ENCODE measurements at regions not wholly inside any gene's neighbourhood (a gene's known extent, or its start where the extent isn't known, plus 50 kb on each side); places are given as distances from the start of the nearest gene placed in this dataset.

DNA sequence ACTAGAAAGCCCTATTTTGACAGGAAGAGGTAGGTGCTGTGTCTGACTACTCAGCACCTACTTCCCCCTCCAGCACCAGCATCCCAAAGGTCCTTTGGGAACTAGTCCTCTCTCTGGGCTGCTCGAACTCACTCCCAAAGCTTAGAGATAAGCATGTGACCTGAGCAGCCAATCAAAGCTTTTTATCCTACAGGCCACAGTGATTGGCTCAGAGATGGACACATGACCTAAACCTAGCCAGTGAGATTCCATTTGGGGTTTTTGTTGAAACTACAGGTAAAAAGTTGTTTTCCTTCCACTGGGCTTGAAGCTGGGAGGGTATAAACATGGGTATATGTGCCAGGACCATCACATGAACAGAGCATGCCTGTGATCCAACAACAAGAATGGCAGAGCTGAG is 186.5 kb upstream of the PPP2R3A start:
- Mint-ChIP-seq H3K27ac (ENCODE audit: unreplicated experiment) (no peak overlapping the region), H3K27me3 (ENCODE audit: insufficient read depth, unreplicated experiment) (peaks cover 6% of the 10 kb centered on the region), H3K4me1 (ENCODE audit: low read depth, unreplicated experiment) (no peaks in the 10 kb centered on the region), H3K9me3 (ENCODE audit: unreplicated experiment) (no peaks in the 10 kb centered on the region), H3K4me3 (ENCODE audit: unreplicated experiment) (no peak overlapping the region), H3K36me3 (ENCODE audit: insufficient read depth, unreplicated experiment) (no peaks in the 10 kb centered on the region)
- Histone ChIP-seq H3K27me3 (replicated peaks; ENCODE audit: control insufficient read depth, insufficient read depth, low read length) (no peaks in the 10 kb centered on the region; the same call in 1 of the 2 replicates), H3K36me3 (ENCODE audit: control insufficient read depth, insufficient read depth, low read length) (no peaks in the 10 kb centered on the region), H3K4me3 (ENCODE audit: low read depth, low read length) (no peak overlapping the region), H3K4me1 (no peaks in the 10 kb centered on the region), H3K9me3 (no peaks in the 10 kb centered on the region)
- BruUV-seq (replicated peaks) = no TSS peak
- intact Hi-C loops (cut with micrococcal nuclease; ENCODE audit: unreplicated experiment) = no loop called here
- CTCF ChIA-PET = no interaction called here
- no peak for DNase-seq
- TF ChIP-seq, protein P1, sequence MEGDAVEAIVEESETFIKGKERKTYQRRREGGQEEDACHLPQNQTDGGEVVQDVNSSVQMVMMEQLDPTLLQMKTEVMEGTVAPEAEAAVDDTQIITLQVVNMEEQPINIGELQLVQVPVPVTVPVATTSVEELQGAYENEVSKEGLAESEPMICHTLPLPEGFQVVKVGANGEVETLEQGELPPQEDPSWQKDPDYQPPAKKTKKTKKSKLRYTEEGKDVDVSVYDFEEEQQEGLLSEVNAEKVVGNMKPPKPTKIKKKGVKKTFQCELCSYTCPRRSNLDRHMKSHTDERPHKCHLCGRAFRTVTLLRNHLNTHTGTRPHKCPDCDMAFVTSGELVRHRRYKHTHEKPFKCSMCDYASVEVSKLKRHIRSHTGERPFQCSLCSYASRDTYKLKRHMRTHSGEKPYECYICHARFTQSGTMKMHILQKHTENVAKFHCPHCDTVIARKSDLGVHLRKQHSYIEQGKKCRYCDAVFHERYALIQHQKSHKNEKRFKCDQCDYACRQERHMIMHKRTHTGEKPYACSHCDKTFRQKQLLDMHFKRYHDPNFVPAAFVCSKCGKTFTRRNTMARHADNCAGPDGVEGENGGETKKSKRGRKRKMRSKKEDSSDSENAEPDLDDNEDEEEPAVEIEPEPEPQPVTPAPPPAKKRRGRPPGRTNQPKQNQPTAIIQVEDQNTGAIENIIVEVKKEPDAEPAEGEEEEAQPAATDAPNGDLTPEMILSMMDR (IDR thresholded peaks at IDR 0.05; ENCODE audit: insufficient read depth in 1 of 2, low read depth in 1 of 2, low read length in 1 of 2, severe bottlenecking in 1 of 2, unreplicated experiment in 1 of 2) = no peak
- POLR2A ChIA-PET = no interaction called here

DNA sequence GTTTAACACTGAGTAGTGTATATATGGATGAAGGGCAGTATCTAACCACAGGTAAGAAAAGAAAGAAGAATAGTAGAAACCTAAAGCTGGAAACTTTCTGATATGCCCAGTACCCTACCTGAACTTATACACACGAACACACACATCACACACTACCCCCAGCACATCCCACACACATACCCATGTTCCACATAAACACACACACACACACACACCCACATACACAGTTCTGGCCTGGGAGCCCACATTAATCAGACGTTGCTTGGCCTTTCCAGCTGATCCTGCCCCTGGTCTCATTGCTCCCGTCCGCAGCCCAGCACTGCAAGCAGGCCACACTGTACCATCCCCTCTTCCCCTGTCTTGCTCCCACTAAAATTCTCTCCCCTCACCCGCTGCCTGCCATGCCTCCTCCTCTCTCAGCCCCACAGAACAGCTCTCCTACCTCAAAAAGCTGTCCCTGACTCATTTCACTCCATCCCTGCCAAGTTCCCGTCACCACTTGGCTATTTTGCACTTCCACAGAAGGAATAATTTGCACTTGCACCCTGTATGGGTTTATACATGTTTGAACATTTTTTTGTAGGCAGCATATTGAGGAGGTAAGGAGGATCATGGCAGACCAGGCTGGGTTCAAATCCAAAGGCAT is 185.8 kb upstream of the PPP2R3A start:
- H3K4me1 ChIP-seq = no peaks in the 10 kb centered on the region
- Mint-ChIP-seq H3K27ac (ENCODE audit: unreplicated experiment) (no peak overlapping the region), H3K36me3 (ENCODE audit: insufficient read depth, unreplicated experiment) (no peaks in the 10 kb centered on the region), H3K4me1 (ENCODE audit: low read depth, unreplicated experiment) (no peaks in the 10 kb centered on the region), H3K27me3 (ENCODE audit: insufficient read depth, unreplicated experiment) (peaks cover 7% of the 10 kb centered on the region), H3K4me3 (ENCODE audit: unreplicated experiment) (no peak overlapping the region), H3K9me3 (ENCODE audit: unreplicated experiment) (no peaks in the 10 kb centered on the region)
- CTCF ChIA-PET = no interaction called here
- no peaks in the 10 kb centered on the region for H3K9me3 ChIP-seq
- intact Hi-C loops (cut with micrococcal nuclease; ENCODE audit: unreplicated experiment) = no loop called here
- no peak for DNase-seq
- no peaks in the 10 kb centered on the region; the same call in 1 of the 2 replicates for H3K27me3 ChIP-seq (replicated peaks; ENCODE audit: control insufficient read depth, insufficient read depth, low read length)
- TF ChIP-seq, protein P1 (IDR thresholded peaks at IDR 0.05; ENCODE audit: insufficient read depth in 1 of 2, low read depth in 1 of 2, low read length in 1 of 2, severe bottlenecking in 1 of 2, unreplicated experiment in 1 of 2) = no peak
- BruUV-seq (replicated peaks) = no TSS peak
- POLR2A ChIA-PET = no interaction called here
- no peak overlapping the region for H3K4me3 ChIP-seq (ENCODE audit: low read depth, low read length)
- no peaks in the 10 kb centered on the region for H3K36me3 ChIP-seq (ENCODE audit: control insufficient read depth, insufficient read depth, low read length)

DNA sequence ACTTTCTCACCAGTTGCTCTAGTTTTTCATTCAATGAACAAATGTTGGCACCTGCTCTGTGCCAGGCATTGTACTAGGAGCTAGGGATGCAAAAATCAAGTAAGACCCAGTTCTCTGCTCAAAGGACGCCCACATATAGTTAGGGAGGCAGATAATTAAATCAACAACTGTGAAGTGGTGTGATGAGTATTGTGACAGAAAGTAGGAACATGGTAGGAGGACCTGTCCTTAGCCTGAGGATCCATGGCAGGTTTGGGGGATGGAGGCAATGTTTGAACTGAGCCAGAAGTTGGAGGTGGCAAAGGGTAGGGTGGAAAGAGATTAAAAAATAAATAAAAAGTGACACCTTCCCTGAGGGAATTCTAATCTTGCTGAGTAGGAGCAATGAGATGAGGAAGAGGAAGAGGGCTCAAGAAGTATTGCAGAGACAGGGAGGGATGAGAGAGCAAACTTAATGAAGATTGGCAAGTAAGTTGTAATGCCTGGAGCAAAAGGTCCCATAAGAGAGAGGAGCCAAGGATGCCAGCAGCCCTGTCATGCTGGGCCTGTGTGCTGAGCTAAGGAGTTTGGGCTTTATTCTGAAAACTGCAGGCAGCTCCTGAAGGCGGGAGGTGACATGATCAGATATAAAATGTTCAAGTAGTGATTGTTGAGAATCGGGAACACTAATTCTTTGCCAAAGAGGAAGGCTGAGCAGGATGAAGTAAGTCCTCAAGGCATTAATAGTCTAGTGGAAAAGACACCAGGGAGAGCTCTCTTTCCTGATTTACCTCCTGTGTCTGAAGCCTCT is 184.3 kb upstream of the PPP2R3A start:
- H3K4me3 ChIP-seq (ENCODE audit: low read depth, low read length) = no peak overlapping the region
- Mint-ChIP-seq H3K36me3 (ENCODE audit: insufficient read depth, unreplicated experiment) (no peaks in the 10 kb centered on the region), H3K27me3 (ENCODE audit: insufficient read depth, unreplicated experiment) (peaks cover 8% of the 10 kb centered on the region), H3K4me1 (ENCODE audit: low read depth, unreplicated experiment) (no peaks in the 10 kb centered on the region), H3K27ac (ENCODE audit: unreplicated experiment) (no peak overlapping the region), H3K4me3 (ENCODE audit: unreplicated experiment) (no peak overlapping the region), H3K9me3 (ENCODE audit: unreplicated experiment) (no peaks in the 10 kb centered on the region)
- no TSS peak for BruUV-seq (replicated peaks)
- H3K4me1 ChIP-seq = no peaks in the 10 kb centered on the region
- no peak for DNase-seq
- ChIA-PET CTCF (no interaction called here), POLR2A (no interaction called here)
- no peaks in the 10 kb centered on the region for H3K9me3 ChIP-seq
- intact Hi-C loops (cut with micrococcal nuclease; ENCODE audit: unreplicated experiment) = no loop called here
- H3K36me3 ChIP-seq (ENCODE audit: control insufficient read depth, insufficient read depth, low read length) = no peaks in the 10 kb centered on the region
- TF ChIP-seq, protein P1 (IDR thresholded peaks at IDR 0.05; ENCODE audit: insufficient read depth in 1 of 2, low read depth in 1 of 2, low read length in 1 of 2, severe bottlenecking in 1 of 2, unreplicated experiment in 1 of 2) = no peak
- H3K27me3 ChIP-seq (replicated peaks; ENCODE audit: control insufficient read depth, insufficient read depth, low read length) = no peaks in the 10 kb centered on the region; the same call in 1 of the 2 replicates

Measured in Caco-2 (cell line).